GM18909 (cell line): ENCODE measurements at regions not wholly inside any gene's neighbourhood (a gene's known extent, or its start where the extent isn't known, plus 50 kb on each side); places are given as distances from the start of the nearest gene placed in this dataset.

Source experiments
- ATAC-seq: cut with Tn5 transposase; IDR thresholded peaks from one replicate; pipeline ENCODE4 v1.9.1; 2021; ENCODE audit warnings: mild to moderate bottlenecking; ENCODE audit not compliant: unreplicated experiment, poor library complexity

- ATAC-seq = no peak
Measured at GRCh38 chr10:128684215-128684614, 558.0 kb upstream of the MKI67 start.

DNA sequence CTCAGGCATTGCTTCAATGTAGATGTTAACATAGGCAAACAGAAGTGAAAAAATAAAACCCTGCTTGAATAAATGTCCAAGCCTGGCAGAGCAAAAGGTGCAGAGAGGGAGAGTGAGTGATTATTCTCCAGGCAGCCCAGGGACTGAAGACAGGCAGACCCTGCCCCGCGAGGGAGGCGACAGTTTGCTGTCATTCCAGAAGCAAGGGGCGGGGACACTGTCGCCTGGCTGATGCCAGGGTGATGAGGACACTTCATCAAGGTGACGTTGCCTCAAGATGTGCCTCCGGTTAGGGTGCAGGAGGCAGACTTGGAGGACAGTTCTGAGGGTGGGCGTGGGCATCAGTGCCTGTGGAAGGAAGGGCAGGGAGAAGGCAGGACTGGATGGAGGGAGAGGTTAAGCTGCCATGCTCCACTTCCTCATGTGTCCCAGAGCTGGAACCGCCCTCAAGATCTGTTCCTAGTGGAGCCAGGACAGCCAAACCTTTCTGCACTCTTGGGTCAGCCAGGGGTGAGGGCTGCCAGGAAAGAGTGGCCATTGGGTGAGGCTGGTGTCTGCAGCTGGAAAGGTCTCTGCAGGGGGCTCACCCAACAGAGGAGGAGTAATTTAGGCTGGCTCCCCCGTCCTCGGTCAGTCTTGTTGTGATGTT lies 560.5 kb upstream of the MKI67 start:
- ATAC-seq = no peak

DNA sequence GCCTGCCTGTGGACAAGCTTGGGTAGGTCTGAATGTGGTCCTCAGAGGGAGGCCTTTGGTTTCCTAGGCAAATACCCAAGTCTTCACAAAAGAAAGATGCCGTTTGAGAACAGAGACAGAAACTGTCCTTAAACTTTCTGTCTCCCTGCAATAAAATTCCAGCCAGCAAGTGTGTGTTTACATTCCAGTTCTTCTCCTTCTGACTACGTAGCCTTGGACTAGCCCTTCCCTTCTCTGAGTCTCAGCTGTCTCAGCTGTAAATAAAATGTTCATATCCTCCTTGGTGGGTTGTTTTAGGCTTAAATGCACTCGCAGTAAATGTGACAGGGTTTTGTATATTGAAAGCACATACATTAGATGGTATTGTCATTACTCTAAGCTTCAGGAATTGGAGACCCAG lies 561.2 kb upstream of the MKI67 start:
- no peak for ATAC-seq

- no peak for ATAC-seq
Measured at GRCh38 chr10:128687927-128688549, 561.8 kb upstream of the MKI67 start.

DNA sequence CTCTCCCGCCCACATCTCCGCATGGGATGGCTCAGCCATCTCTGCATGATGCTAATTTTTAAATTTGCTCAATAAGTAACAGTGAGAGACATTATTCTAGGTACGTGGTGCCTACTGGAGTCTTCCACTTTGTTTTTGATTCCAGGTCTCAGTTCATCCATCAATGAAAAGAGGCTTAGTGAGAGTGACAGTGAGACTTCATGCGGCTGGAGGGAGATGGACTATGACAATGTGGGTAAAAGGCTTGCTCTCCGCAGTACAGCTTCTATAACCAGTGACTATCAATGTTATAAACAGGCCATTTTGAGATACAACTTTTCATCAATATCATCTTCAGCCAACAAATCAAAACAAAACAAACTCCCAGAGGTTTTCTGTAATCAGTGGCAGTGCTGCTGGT lies 563.4 kb upstream of the MKI67 start:
- ATAC-seq = no peak

- ATAC-seq = no peak
Measured at GRCh38 chr10:128693493-128694131, 567.4 kb upstream of the MKI67 start.

DNA sequence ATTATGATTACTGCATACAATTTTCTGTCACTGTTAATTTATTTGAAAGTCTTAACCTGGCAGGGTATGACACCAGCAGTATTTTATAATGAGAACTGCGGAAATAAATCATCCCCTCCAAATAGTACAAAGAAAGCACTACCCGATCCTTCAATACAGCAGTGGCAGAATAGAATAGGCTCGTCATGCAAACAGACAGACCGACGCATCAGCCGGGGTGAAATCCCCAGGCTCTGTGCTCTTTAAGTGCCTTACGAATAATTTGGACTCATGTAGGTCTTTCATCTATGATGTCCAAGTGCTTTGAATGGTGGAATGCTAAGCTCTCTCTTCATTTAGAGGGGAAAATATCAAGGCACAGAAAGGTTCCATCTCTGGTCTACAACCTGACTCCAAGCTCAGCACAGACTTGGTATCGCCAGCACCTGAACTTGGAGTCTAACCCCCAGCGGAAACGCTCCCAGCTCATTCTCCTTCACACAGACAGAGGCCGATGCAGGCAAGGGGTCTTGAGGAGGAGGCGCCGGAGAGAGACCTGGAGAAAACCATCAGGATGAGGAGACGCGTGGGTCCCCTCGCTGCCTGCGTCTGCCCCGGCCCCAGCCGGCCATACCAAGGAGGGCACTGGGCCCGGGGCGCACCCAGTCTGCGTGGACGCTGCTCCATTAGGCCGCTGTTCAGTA lies 568.1 kb upstream of the MKI67 start:
- ATAC-seq = no peak

DNA sequence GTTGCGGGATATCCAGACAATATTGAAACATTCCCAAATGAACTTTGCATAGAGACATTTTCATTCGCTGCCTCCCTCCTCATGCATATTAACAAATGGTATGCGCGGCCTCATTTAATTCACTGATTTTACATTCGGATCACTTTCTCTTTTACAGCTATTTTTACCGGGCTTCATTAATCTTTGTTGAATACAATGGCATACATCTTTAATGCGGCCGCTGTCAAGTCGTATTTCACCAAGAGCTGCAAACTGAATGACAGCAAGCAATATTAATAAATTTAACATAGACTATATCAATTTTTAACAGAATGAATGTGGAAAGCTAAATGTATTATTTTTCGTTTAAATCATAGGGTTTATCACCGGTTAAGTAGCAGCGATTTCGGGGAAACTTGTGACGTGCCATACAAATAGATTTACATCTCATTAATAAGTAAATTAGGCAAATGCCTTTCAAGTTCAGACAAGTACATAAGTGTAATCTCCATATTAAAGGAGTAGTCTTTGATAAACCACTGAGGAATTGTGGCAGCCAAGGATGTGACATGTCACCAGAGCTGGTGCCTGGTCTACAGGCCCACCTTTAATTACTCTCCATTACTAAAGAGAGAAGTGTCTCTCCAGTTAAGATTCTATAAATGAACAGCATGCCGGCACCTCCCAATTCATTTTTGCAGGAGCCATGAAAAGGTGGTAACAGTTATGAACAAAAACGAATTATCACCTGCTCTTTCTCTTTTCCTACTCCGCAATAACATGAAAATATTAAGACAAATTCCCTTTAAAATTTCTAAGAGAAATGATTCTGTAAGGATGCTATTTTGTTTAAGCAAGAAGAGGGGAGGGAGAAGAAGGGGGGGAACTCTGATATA lies 568.9 kb upstream of the MKI67 start:
- ATAC-seq = no peak

DNA sequence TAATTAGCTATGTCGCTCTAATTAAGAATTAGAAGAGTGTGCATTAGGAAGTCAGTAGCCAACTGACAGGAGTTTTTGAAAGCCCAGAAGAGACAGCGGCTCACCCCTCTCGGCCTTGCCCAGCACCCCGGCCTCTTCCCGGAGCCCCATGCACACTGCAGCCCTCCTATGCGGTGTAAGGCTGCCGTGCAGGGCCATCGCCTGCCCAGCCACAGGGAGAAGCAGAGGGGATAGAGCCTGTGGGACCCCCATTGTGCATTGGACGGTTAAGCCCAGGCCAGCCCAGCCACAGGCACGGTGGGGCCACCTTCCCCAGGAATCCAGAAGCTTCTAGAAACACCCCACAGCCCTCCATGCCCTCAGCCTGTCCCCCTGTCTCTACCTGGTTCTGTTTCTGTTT lies 569.7 kb upstream of the MKI67 start:
- no peak for ATAC-seq

DNA sequence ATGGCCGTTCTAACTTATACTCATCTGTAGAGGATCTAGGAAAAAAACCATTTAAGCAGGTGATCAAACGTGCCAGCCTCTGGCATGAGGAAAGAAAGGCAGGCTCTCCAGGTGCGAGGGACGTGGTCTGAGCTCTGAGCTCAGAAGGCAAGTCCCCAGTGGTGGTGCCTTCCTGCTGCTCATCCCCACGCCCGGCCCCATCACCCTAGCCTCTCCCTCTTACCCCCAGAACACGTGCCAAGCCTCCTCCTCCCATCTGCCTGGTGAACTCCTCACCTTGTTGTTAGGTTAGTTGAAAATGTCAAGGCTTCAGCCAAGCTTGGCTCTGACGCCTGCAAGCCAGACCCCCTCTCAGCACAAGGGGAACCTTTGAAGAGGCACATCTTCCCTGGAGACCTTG lies 571.2 kb upstream of the MKI67 start:
- ATAC-seq = no peak

GRCh38 chr10:128701381-128701780 lies 575.2 kb upstream of the MKI67 start:
- ATAC-seq = no peak

GRCh38 chr10:128701837-128702236 lies 575.6 kb upstream of the MKI67 start:
- no peak for ATAC-seq

- ATAC-seq = no peak
Measured at GRCh38 chr10:128704716-128705115, 578.5 kb upstream of the MKI67 start.

- no peak for ATAC-seq
Measured at GRCh38 chr10:128708182-128708581, 582.0 kb upstream of the MKI67 start.

- no peak for ATAC-seq
Measured at GRCh38 chr10:128709686-128710085, 583.5 kb upstream of the MKI67 start.

DNA sequence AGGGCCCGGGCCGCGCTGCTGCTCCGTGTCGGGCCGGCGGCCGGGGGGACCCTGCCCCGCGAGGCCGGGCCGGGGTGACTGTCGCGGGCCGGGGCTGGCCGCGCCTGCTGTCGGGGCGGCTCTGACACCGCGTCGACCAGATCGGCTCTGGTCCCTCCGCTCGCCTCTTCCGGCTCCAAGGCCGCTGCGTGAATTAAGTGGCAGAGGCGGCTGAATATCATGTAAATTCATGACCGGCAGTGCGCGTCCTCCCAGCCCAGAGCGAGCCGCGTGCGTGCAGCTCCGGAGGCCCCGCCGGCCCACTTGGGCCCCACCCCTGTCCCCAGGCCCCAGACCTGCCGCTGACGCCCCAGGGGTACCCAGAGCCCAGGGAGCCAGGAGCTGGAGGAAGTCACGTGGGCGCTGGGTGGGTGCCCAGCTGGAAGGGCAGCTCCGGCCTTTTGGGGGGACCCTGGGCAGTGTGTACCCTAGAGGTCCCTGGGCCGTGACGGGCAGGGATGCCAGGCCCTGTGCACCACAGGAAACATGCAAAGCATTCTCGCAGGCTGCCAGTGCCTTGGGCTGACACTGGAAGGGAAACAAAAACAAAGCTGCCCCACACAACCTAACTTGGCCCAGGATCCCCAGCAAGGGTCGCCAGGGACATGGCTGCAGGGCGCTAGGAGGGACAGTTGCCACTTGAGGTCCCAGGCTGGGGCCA lies 584.0 kb upstream of the MKI67 start:
- ATAC-seq = no peak

DNA sequence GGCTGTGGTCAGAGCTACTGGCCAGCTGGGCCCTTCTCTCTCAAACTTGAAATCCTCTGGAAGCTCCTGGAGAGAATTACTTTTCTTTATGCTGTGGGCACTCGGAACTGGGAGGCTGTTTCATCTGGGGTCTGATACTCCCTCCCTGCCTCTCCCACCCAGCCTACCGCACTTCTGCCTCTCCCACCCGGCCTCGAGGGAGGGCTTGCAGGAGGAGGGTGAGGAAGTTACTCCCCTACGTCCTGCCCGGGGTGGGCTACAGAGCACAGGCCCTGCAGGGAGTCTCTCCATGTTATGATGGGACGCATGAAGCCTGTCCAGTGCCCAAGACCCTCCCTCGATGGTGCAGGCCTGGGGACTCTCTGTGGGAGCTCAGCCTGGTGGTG lies 584.6 kb upstream of the MKI67 start:
- ATAC-seq = no peak

GRCh38 chr10:128711806-128712205 lies 585.6 kb upstream of the MKI67 start:
- ATAC-seq = no peak

DNA sequence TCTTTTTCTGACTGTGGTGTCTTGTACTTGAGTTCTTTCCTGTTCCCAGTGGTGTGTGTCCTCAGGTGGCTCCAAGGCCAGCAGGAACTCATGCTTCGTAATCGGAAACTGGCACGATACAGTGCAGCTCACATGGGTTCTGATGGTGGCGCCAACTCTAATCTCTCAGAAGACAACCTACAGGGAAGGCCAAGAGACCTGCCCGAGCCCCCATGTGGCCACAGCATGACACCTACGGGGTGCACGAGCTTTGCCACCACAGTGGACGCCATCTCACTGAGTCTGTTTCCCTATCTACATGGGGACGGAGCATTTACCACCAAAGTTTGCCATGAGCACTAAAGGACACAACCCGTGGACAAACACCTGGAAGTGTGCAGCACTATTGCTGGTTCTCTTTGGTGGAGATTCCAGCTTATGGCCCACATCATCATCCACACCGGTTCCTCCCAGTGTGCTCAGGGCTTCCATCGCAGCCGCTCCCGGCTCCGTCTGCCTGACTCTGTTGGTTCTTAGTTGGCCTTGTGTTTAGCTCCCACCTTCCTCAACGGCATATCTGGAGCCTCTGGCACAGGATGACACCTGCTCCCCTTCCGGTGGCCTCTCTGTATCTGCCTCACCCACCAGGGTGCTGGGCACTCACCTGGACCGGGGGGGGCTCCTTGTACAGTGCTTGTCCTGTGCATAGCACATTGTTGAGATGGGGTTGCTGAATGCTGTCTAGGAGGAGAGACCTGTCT lies 586.6 kb upstream of the MKI67 start:
- no peak for ATAC-seq
